ENCODE measurements at regions not wholly inside any gene's neighbourhood (a gene's known extent, or its start where the extent isn't known, plus 50 kb on each side); places are given as distances from the start of the nearest gene placed in this dataset.

- 2% methylated on average over 50 of the region's 50 CpGs for WGBS
- H3K27ac ChIP-seq (ENCODE audit: low read depth, low read length), result peak overlapping the region; percentile 93
- no peaks in the 10 kb centered on the region for H3K36me3 ChIP-seq (ENCODE audit: insufficient read depth, low read length)
- no peaks in the 10 kb centered on the region for H3K9me3 ChIP-seq (ENCODE audit: insufficient read depth, low read depth, low read length)
- peak overlapping the region; percentile 58 for H3K9ac ChIP-seq (ENCODE audit: low read depth, low read length)
- H3K4me1 ChIP-seq (ENCODE audit: insufficient read depth, low read length), result peaks cover 37% of the 10 kb centered on the region
- peak overlapping the region; percentile 56 for H3K4me3 ChIP-seq (ENCODE audit: low read length)
- H3K27me3 ChIP-seq (ENCODE audit: insufficient read depth, low read length), result peaks cover 11% of the 10 kb centered on the region; the same call in 1 of the 2 replicates
Observed at GRCh38 chr9:129495620-129496472, 125.1 kb downstream of the C9orf50 start.

DNA sequence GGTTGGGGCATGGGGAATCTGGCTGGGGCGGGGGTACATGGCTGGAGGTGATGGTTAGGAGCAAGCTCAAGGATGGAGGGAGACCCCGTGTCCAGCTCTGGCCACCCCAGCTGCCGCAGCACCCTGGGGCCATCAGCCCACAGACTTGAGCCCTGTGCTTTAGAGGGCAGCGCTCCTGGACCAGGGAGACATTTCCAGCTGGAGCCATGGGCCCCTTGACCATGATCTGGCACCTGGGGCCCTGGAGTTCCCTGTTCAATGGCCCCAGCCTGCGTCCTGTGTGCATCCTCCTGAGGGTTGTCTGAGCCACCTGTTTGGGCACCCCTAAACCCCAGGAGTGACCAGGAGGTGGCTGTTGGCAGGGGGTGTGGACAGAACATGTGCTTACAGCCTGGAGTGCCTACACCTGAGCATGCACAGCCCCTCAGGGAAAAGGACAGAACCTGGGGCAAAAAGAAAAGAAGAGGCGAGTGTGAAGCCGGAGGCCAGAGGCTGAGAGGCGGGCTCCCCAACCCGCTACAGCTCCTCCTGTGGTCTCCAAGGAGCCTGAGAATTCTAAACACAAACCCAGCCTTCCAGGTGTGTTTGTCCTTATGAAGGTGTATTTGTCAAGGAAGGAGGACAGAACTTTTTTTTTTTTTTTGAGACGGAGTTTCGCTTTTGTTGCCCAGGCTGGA lies 126.7 kb downstream of the C9orf50 start:
- Histone ChIP-seq H3K36me3 (ENCODE audit: insufficient read depth, low read length) (no peaks in the 10 kb centered on the region), H3K27ac (ENCODE audit: low read depth, low read length) (no peak overlapping the region), H3K9me3 (ENCODE audit: insufficient read depth, low read depth, low read length) (no peaks in the 10 kb centered on the region), H3K27me3 (ENCODE audit: insufficient read depth, low read length) (peaks cover 23% of the 10 kb centered on the region; the same call in 1 of the 2 replicates), H3K4me1 (ENCODE audit: insufficient read depth, low read length) (peaks cover 35% of the 10 kb centered on the region), H3K4me3 (ENCODE audit: low read length) (no peak overlapping the region), H3K9ac (ENCODE audit: low read depth, low read length) (no peak overlapping the region)
- WGBS, result 79% methylated on average over 9 of the region's 11 CpGs

DNA sequence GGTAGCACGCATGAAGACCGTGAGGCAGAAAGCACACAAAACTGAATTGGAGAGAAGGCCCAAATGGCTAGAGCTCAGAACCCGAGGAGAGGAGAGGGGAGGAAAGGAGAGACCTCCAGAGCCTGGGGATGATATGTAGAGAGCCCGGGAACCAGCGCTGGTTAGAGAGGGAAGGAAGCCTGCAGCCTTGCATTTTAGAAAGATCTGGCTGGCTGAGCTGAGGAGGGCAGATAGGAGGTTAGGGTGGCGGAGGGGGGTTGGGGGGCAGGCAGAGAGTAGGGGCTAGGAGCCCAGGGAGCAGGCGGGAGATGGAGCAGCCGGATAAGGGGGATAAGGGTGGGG lies 127.2 kb downstream of the C9orf50 start:
- Histone ChIP-seq H3K4me3 (ENCODE audit: low read length) (no peak overlapping the region), H3K27ac (ENCODE audit: low read depth, low read length) (no peak overlapping the region), H3K27me3 (ENCODE audit: insufficient read depth, low read length) (peaks cover 28% of the 10 kb centered on the region; the same call in 1 of the 2 replicates), H3K36me3 (ENCODE audit: insufficient read depth, low read length) (no peaks in the 10 kb centered on the region), H3K9ac (ENCODE audit: low read depth, low read length) (no peak overlapping the region), H3K9me3 (ENCODE audit: insufficient read depth, low read depth, low read length) (no peaks in the 10 kb centered on the region), H3K4me1 (ENCODE audit: insufficient read depth, low read length) (peaks cover 41% of the 10 kb centered on the region)
- WGBS, result 67% methylated on average over 8 of the region's 8 CpGs

DNA sequence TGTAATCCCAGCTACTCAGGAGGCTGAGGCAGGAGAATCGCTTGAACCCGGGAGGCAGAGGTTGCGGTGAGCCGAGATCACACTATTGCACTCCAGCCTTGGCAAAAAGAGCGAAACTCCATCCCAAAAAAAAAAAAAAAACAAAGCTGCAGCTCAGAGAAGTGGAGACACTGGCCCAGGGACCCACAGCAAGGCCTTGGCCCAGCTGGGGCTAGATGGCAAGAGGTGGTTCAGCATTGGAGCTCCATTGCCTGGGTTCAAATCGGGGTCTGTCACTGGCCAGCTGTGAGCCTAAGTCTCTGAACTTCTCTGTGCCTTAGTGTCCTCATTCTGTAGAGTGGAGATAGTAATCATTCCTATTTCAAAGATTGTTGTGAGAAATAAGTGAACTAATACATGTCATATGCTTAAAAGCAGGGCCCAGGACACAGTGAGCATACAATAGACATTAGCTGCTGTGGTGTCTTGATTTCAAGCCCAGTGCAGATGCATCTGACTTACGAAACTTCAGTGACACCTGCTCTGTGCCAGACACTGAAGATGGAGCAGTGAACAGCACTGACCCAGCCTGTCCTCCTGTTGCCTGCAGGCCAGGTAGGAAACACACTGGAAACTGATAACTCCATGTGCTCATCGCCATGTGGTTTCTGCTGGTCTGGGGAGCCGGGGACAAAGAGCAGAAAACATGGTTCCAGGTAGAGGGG lies 127.7 kb downstream of the C9orf50 start:
- WGBS, result 96% methylated on average over 9 of the region's 9 CpGs
- peaks cover 30% of the 10 kb centered on the region; the same call in 1 of the 2 replicates for H3K27me3 ChIP-seq (ENCODE audit: insufficient read depth, low read length)
- no peak overlapping the region for H3K9ac ChIP-seq (ENCODE audit: low read depth, low read length)
- no peaks in the 10 kb centered on the region for H3K36me3 ChIP-seq (ENCODE audit: insufficient read depth, low read length)
- H3K4me3 ChIP-seq (ENCODE audit: low read length), result no peak overlapping the region
- H3K9me3 ChIP-seq (ENCODE audit: insufficient read depth, low read depth, low read length), result no peaks in the 10 kb centered on the region
- H3K27ac ChIP-seq (ENCODE audit: low read depth, low read length), result no peak overlapping the region
- peaks cover 42% of the 10 kb centered on the region for H3K4me1 ChIP-seq (ENCODE audit: insufficient read depth, low read length)

- no peaks in the 10 kb centered on the region for H3K9me3 ChIP-seq (ENCODE audit: insufficient read depth, low read depth, low read length)
- H3K27me3 ChIP-seq (ENCODE audit: insufficient read depth, low read length), result peaks cover 42% of the 10 kb centered on the region; the same call in 1 of the 2 replicates
- peaks cover 37% of the 10 kb centered on the region for H3K4me1 ChIP-seq (ENCODE audit: insufficient read depth, low read length)
- WGBS, result 77% methylated on average over 8 of the region's 8 CpGs
- H3K36me3 ChIP-seq (ENCODE audit: insufficient read depth, low read length), result no peaks in the 10 kb centered on the region
- no peak overlapping the region for H3K27ac ChIP-seq (ENCODE audit: low read depth, low read length)
- no peak overlapping the region for H3K9ac ChIP-seq (ENCODE audit: low read depth, low read length)
- H3K4me3 ChIP-seq (ENCODE audit: low read length), result no peak overlapping the region
Observed at GRCh38 chr9:129491487-129491855, 129.4 kb downstream of the C9orf50 start.

DNA sequence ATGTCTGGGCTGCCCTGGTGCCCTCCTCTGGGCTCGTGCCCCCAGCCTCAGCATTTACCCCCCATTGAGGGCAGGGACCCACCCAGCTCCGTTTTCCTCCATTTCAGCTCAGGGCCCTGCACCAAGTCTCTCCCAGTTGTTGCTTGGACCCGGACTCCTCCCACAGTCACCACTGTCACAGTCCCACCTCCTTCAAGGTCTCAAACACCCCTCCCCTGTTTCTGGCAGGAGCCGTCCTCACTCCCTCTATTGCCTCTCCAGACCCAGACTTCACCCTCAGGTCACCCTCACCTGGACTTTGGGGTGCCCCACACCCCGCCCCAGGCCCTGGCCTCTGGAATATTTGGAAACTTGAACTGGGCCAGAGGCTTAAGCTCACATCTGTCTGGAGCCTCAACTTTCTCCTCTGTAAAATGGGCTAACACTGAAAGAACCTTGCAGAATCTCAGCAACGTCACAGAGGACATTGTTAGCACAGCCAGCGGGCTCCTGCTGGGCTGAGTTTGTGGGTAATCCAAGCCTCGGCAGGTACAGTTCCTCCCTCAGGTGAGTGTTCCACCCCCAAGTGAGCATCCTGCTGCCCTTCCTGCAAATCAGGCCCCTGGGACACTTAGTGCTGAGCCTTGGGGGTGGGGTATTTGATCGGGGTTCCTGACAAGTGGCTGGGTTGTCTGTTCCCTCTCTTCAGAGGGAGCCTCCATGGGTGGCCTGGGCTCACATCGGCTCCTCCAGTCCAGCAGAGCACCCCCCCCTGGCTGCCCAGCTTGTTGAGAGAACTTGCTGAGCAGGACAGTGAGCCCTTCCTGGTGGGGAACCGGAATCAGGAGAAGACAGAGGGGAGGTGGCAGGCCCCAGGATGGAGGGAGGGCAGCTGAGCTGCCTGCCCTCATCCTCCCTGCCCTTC lies 130.1 kb downstream of the C9orf50 start:
- 0 out of 2 replicates have a peak overlapping the region, but pooled peaks have one; percentile 27 for H3K9ac ChIP-seq (ENCODE audit: low read depth, low read length)
- H3K36me3 ChIP-seq (ENCODE audit: insufficient read depth, low read length), result no peaks in the 10 kb centered on the region
- H3K27ac ChIP-seq (ENCODE audit: low read depth, low read length), result no peak overlapping the region
- peaks cover 42% of the 10 kb centered on the region; the same call in 1 of the 2 replicates for H3K27me3 ChIP-seq (ENCODE audit: insufficient read depth, low read length)
- 80% methylated on average over 11 of the region's 11 CpGs for WGBS
- H3K4me3 ChIP-seq (ENCODE audit: low read length), result no peak overlapping the region
- H3K4me1 ChIP-seq (ENCODE audit: insufficient read depth, low read length), result peaks cover 43% of the 10 kb centered on the region
- no peaks in the 10 kb centered on the region for H3K9me3 ChIP-seq (ENCODE audit: insufficient read depth, low read depth, low read length)

- Histone ChIP-seq H3K9ac (ENCODE audit: low read depth, low read length) (0 out of 2 replicates have a peak overlapping the region, but pooled peaks have one; percentile 27), H3K4me1 (ENCODE audit: insufficient read depth, low read length) (peaks cover 39% of the 10 kb centered on the region), H3K27ac (ENCODE audit: low read depth, low read length) (no peak overlapping the region), H3K36me3 (ENCODE audit: insufficient read depth, low read length) (no peaks in the 10 kb centered on the region), H3K4me3 (ENCODE audit: low read length) (peak overlapping the region; percentile 11; the same call in 1 of the 2 replicates), H3K9me3 (ENCODE audit: insufficient read depth, low read depth, low read length) (no peaks in the 10 kb centered on the region), H3K27me3 (ENCODE audit: insufficient read depth, low read length) (peaks cover 37% of the 10 kb centered on the region; the same call in 1 of the 2 replicates)
- 74% methylated on average over 15 of the region's 15 CpGs for WGBS
Observed at GRCh38 chr9:129489838-129490582, 130.9 kb downstream of the C9orf50 start.

DNA sequence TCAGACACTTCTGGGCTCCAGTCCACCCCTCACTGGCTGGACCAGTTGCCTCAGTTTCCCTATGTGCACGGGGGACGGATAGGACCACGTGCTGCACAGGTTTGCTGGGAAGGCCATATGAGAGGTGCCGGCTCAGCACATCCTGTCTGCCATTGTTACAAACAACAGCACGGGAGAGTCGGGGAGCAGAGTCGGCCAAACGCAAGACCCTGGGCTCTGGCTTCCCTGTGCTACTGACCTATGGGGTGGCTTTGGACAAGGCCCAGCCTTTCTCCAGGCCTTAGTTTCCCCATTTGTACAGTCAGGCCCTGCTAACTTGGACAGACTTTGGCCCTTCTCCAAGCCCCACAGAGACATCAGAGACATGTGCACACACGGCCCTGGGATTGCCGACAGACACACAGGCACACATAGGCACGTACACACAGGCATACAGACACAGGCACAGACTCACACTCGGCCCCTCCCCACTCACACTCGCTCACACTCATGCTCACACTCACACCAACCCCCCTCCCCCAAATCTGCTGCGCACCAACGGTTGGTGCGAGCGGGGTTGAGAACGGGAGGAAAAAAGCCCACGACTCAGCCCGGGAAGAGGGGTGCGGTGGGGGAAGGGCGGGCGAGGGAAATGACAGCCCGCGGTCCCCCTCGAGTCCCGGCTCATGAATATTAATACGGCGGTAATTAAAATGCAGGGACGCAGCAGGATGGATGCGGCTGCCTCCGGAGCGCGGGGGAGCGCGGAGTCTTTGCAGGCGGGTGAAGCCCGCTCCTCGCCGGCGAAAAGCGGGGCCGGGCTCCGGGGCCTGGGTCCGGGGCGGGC lies 133.0 kb downstream of the C9orf50 start:
- Histone ChIP-seq H3K9ac (ENCODE audit: low read depth, low read length) (peak overlapping the region; percentile 28; the same call in 1 of the 2 replicates), H3K4me1 (ENCODE audit: insufficient read depth, low read length) (peaks cover 40% of the 10 kb centered on the region), H3K36me3 (ENCODE audit: insufficient read depth, low read length) (no peaks in the 10 kb centered on the region), H3K27ac (ENCODE audit: low read depth, low read length) (peak overlapping the region; percentile 77; the same call in 1 of the 2 replicates), H3K4me3 (ENCODE audit: low read length) (peak overlapping the region; percentile 52), H3K27me3 (ENCODE audit: insufficient read depth, low read length) (peaks cover 51% of the 10 kb centered on the region), H3K9me3 (ENCODE audit: insufficient read depth, low read depth, low read length) (no peaks in the 10 kb centered on the region)
- 16% methylated on average over 46 of the region's 46 CpGs for WGBS

GRCh38 chr9:129486756-129487657 lies 133.9 kb downstream of the C9orf50 start:
- Histone ChIP-seq H3K27me3 (ENCODE audit: insufficient read depth, low read length) (peaks cover 53% of the 10 kb centered on the region), H3K9ac (ENCODE audit: low read depth, low read length) (no peak overlapping the region), H3K27ac (ENCODE audit: low read depth, low read length) (no peak overlapping the region), H3K9me3 (ENCODE audit: insufficient read depth, low read depth, low read length) (no peaks in the 10 kb centered on the region), H3K4me3 (ENCODE audit: low read length) (no peak overlapping the region), H3K36me3 (ENCODE audit: insufficient read depth, low read length) (no peaks in the 10 kb centered on the region), H3K4me1 (ENCODE audit: insufficient read depth, low read length) (peaks cover 40% of the 10 kb centered on the region)
- 80% methylated on average over 13 of the region's 13 CpGs for WGBS
